H1 (cell line): ENCODE measurements at regions not wholly inside any gene's neighbourhood (a gene's known extent, or its start where the extent isn't known, plus 50 kb on each side); places are given as distances from the start of the nearest gene placed in this dataset.
A peak's percentile ranks its signal among the peaks of the same experiment; 100 is the strongest.

ENCODE experiments used
- CTCF ChIA-PET: fragments of 300-600 bp; sonication (Branson Sonifier 250); formaldehyde crosslinking; loops from one replicate; lab custom pipeline; 2021; ENCODE audit not compliant: partially characterized antibody; lab: Charles Lee
- POLR2A ChIA-PET: fragments of 300-600 bp; sonication (Branson Sonifier 250); formaldehyde crosslinking; loops from one replicate; lab custom pipeline; 2021; ENCODE audit warnings: inconsistent platforms; ENCODE audit not compliant: partially characterized antibody; lab: Charles Lee
- DNase-seq, 2 experiments: peaks; one replicate each; pipeline versions ENCODE4 v3.0.0 to v3.0.0-alpha.2; 2010 to 2022; ENCODE audit warnings: low spot score in 2 of 2, low read depth in 1 of 2, mixed read lengths in 1 of 2
- FAIRE-seq: peaks from 2 replicates; lab custom pipeline; 2011; peaks lifted over from hg19 to GRCh38; lab: Jason Lieb, UNC
- H2AFZ ChIP-seq: 2 replicates; pipeline ENCODE4 v1.8.1; 2012; ENCODE audit warnings: low read length, inconsistent platforms
- H2AK5ac ChIP-seq: 2 replicates; pipeline ENCODE4 v1.6.1; 2013; ENCODE audit warnings: low read depth, low read length
- H2BK120ac ChIP-seq: replicated peaks from 2 replicates; pipeline ENCODE3; 2013; ENCODE audit warnings: low read depth, low read length, inconsistent platforms
- H2BK12ac ChIP-seq: 2 replicates; pipeline ENCODE4 v1.6.1; 2013; ENCODE audit warnings: low read depth, low read length
- H2BK15ac ChIP-seq: 2 replicates; pipeline ENCODE4 v1.6.1; 2013; ENCODE audit warnings: low read length
- H2BK20ac ChIP-seq: 2 replicates; pipeline ENCODE4 v1.6.1; 2013; ENCODE audit warnings: low read length
- H2BK5ac ChIP-seq: 2 replicates; pipeline ENCODE4 v1.6.1; 2013; ENCODE audit warnings: low read depth, low read length
- H3K14ac ChIP-seq: 2 replicates; pipeline ENCODE4 v1.6.1; 2013; ENCODE audit warnings: inconsistent platforms; ENCODE audit not compliant: insufficient read length
- H3K18ac ChIP-seq: 2 replicates; pipeline ENCODE4 v1.6.1; 2013; ENCODE audit warnings: low read length; ENCODE audit errors: extremely low read depth
- H3K23ac ChIP-seq: 2 replicates; pipeline ENCODE4 v1.6.1; 2013; ENCODE audit warnings: inconsistent platforms; ENCODE audit not compliant: insufficient read length
- H3K23me2 ChIP-seq: 2 replicates; pipeline ENCODE4 v1.6.1; 2013; ENCODE audit warnings: low read depth, low read length
- H3K27ac ChIP-seq: 2 replicates; pipeline ENCODE4 v1.6.1; 2011; ENCODE audit warnings: low read depth, low read length, inconsistent platforms
- H3K27me3 ChIP-seq, 4 experiments: replicated peaks in 1 of 4; 1 replicate in 1 of 4; 2 replicates in 3 of 4; pipeline versions ENCODE4 v1.6.1 to v1.8.1; 2011 to 2013; ENCODE audit warnings: low read length in 3 of 4, mild to moderate bottlenecking in 3 of 4, inconsistent platforms in 2 of 4, mixed read lengths in 2 of 4, moderate library complexity in 1 of 4; ENCODE audit not compliant: control insufficient read depth in 3 of 4, insufficient read depth in 3 of 4; ENCODE audit errors: extremely low read depth in 1 of 4
- H3K36me3 ChIP-seq, 4 experiments: 2 replicates each; pipeline versions ENCODE4 v1.6.1 to v1.8.1; 2011 to 2013; ENCODE audit warnings: mild to moderate bottlenecking in 4 of 4, low read length in 3 of 4, moderate library complexity in 2 of 4, control low read depth in 1 of 4, inconsistent platforms in 1 of 4; ENCODE audit not compliant: insufficient read depth in 4 of 4, control insufficient read depth in 2 of 4
- H3K4ac ChIP-seq: replicated peaks from 2 replicates; pipeline ENCODE3; 2013; ENCODE audit warnings: low read length, low read depth, mixed read lengths, inconsistent platforms; ENCODE audit not compliant: insufficient read length
- H3K4me1 ChIP-seq, 4 experiments: replicated peaks in 1 of 4; 1 replicate in 1 of 4; 2 replicates in 3 of 4; pipeline versions ENCODE4 v1.6.1 to v1.8.1; 2011 to 2013; ENCODE audit warnings: low read length in 3 of 4, inconsistent platforms in 2 of 4, mixed read lengths in 1 of 4; ENCODE audit not compliant: insufficient read depth in 4 of 4, control insufficient read depth in 3 of 4
- H3K4me2 ChIP-seq, 2 experiments: 2 replicates each; pipeline versions ENCODE4 v1.6.1 to v1.8.1; 2011 to 2013; ENCODE audit warnings: low read depth in 2 of 2, low read length in 2 of 2, control low read depth in 1 of 2, inconsistent platforms in 1 of 2, mild to moderate bottlenecking in 1 of 2; ENCODE audit not compliant: insufficient read depth in 1 of 2
- H3K4me3 ChIP-seq, 4 experiments: fragments of 200-600, 300-600 bp in 1 of 4; sonication (generic), shearing (Covaris generic), sonication (Bioruptor Twin) in 1 of 4; 2 replicates each; pipeline versions ENCODE4 v1.5.1 to v1.8.1; 2011 to 2016; ENCODE audit warnings: low read length in 4 of 4, low read depth in 3 of 4, control low read depth in 2 of 4, inconsistent platforms in 2 of 4, mild to moderate bottlenecking in 2 of 4, mixed read lengths in 1 of 4, moderate library complexity in 1 of 4; ENCODE audit not compliant: insufficient read depth in 2 of 4; ENCODE audit errors: extremely low read depth in 1 of 4
- H3K56ac ChIP-seq: replicated peaks from 2 replicates; pipeline ENCODE3; 2013; ENCODE audit warnings: low read depth, mild to moderate bottlenecking, mixed read lengths, low read length, inconsistent platforms; ENCODE audit not compliant: insufficient read length
- H3K79me1 ChIP-seq: 2 replicates; pipeline ENCODE4 v1.6.1; 2013; ENCODE audit warnings: low read depth, low read length, control low read depth
- H3K79me2 ChIP-seq, 2 experiments: 2 replicates each; pipeline versions ENCODE4 v1.6.1 to v1.8.1; 2012 to 2013; ENCODE audit warnings: low read length in 2 of 2, mild to moderate bottlenecking in 2 of 2, inconsistent platforms in 1 of 2; ENCODE audit not compliant: insufficient read depth in 2 of 2, control insufficient read depth in 1 of 2
- H3K9ac ChIP-seq, 4 experiments: replicated peaks in 1 of 4; 1 replicate in 1 of 4; 2 replicates in 3 of 4; pipeline versions ENCODE4 v1.6.1 to v1.8.1; 2011 to 2013; ENCODE audit warnings: low read depth in 3 of 4, low read length in 3 of 4, control low read depth in 2 of 4, mild to moderate bottlenecking in 2 of 4, moderate library complexity in 2 of 4, inconsistent platforms in 1 of 4; ENCODE audit errors: extremely low read depth in 1 of 4
- H3K9me3 ChIP-seq, 2 experiments: 2 replicates each; pipeline versions ENCODE4 v1.6.1 to v1.8.1; 2012 to 2013; ENCODE audit warnings: mild to moderate bottlenecking in 2 of 2, moderate library complexity in 2 of 2, control low read depth in 1 of 2, inconsistent platforms in 1 of 2, low read depth in 1 of 2, low read length in 1 of 2, mixed read lengths in 1 of 2; ENCODE audit not compliant: insufficient read depth in 2 of 2
- H4K20me1 ChIP-seq, 2 experiments: replicated peaks in 1 of 2; 2 replicates each; pipeline versions ENCODE3 to v1.8.1; 2011 to 2013; ENCODE audit warnings: inconsistent platforms in 2 of 2, low read length in 2 of 2, mild to moderate bottlenecking in 1 of 2; ENCODE audit not compliant: insufficient read depth in 2 of 2, control insufficient read depth in 1 of 2
- H4K5ac ChIP-seq: 2 replicates; pipeline ENCODE4 v1.6.1; 2013; ENCODE audit warnings: low read length, low read depth, mixed read lengths, inconsistent platforms; ENCODE audit not compliant: insufficient read length
- H4K8ac ChIP-seq: 2 replicates; pipeline ENCODE4 v1.8.0; 2013; ENCODE audit warnings: mild to moderate bottlenecking, moderate library complexity, low read length, inconsistent platforms; ENCODE audit not compliant: insufficient read depth; ENCODE audit errors: extremely low read depth
- H4K91ac ChIP-seq: replicated peaks from 2 replicates; pipeline ENCODE3; 2013; ENCODE audit warnings: low read length, mixed read lengths, inconsistent platforms; ENCODE audit not compliant: insufficient read length
- CHD1 ChIP-seq: IDR thresholded peaks from 2 replicates; pipeline ENCODE4 v1.6.1; 2012; ENCODE audit warnings: low read depth, low read length, improper control_type of control experiment
- CREB1 ChIP-seq: IDR thresholded peaks from 2 replicates; pipeline ENCODE4 v1.6.1; 2012; ENCODE audit warnings: inconsistent platforms
- EZH2 ChIP-seq: fragments of 200-600 bp; sonication (generic); IDR thresholded peaks from 2 replicates; pipeline ENCODE4 v1.7.1; 2012; ENCODE audit warnings: low read depth, mild to moderate bottlenecking, moderate library complexity, low read length, inconsistent platforms; ENCODE audit not compliant: severe bottlenecking
- RBBP5 ChIP-seq: IDR thresholded peaks from 2 replicates; pipeline ENCODE4 v1.7.1; 2012; ENCODE audit warnings: low read depth, mild to moderate bottlenecking, inconsistent platforms, low read length, moderate library complexity, borderline replicate concordance
- SAP30 ChIP-seq: fragments of 300-600 bp; sonication (generic); IDR thresholded peaks from 2 replicates; pipeline ENCODE4 v1.7.1; 2012; ENCODE audit warnings: low read length, moderate library complexity, mild to moderate bottlenecking, inconsistent platforms; ENCODE audit not compliant: insufficient read depth, insufficient replicate concordance
- SIN3A ChIP-seq, 2 experiments: IDR thresholded peaks in 1 of 2; conservative IDR thresholded peaks in 1 of 2; 2 replicates each; pipeline ENCODE4 v1.6.1; 2011 to 2012; ENCODE audit warnings: low read length in 2 of 2, improper control_type of control experiment in 1 of 2, low read depth in 1 of 2, mild to moderate bottlenecking in 1 of 2
- SIX5 ChIP-seq: IDR thresholded peaks from 2 replicates; pipeline ENCODE4 v1.6.1; 2011; ENCODE audit warnings: mild to moderate bottlenecking, low read depth, low read length
- SP2 ChIP-seq: IDR thresholded peaks from 2 replicates; pipeline ENCODE4 v1.6.1; 2012; ENCODE audit warnings: mild to moderate bottlenecking, low read length, inconsistent platforms
- SRF ChIP-seq: IDR thresholded peaks from 2 replicates; pipeline ENCODE4 v1.6.1; 2011; ENCODE audit warnings: mild to moderate bottlenecking, low read depth, low read length, moderate library complexity
- SUZ12 ChIP-seq: fragments of 200-600 bp; sonication (generic); IDR thresholded peaks from 2 replicates; pipeline ENCODE4 v1.6.1; 2012; ENCODE audit warnings: mild to moderate bottlenecking, inconsistent platforms, low read length, moderate library complexity, mixed read lengths
- WGBS, 2 experiments: shearing (Covaris generic) in 1 of 2; methylation state at CpG; one replicate each; pipeline versions ENCODE4 v1.1.6 to v1.1.7; 2013 to 2015; ENCODE audit warnings: low lambda C conversion rate in 2 of 2, mixed read lengths in 2 of 2, inconsistent platforms in 1 of 2, low coverage in 1 of 2, missing lambda C conversion rate in 1 of 2; ENCODE audit not compliant: insufficient replicate concordance in 2 of 2, insufficient coverage in 1 of 2, insufficient read length in 1 of 2; ENCODE audit errors: extremely low coverage in 1 of 2, missing lambda C conversion rate in 1 of 2; 5-methylcytosine and 5-hydroxymethylcytosine counted together
- TF ChIP-seq, protein P1 (sequence below): IDR thresholded peaks from 2 replicates; pipeline ENCODE4 v1.6.1; 2011; ENCODE audit warnings: low read length, improper control_type of control experiment

DNA sequence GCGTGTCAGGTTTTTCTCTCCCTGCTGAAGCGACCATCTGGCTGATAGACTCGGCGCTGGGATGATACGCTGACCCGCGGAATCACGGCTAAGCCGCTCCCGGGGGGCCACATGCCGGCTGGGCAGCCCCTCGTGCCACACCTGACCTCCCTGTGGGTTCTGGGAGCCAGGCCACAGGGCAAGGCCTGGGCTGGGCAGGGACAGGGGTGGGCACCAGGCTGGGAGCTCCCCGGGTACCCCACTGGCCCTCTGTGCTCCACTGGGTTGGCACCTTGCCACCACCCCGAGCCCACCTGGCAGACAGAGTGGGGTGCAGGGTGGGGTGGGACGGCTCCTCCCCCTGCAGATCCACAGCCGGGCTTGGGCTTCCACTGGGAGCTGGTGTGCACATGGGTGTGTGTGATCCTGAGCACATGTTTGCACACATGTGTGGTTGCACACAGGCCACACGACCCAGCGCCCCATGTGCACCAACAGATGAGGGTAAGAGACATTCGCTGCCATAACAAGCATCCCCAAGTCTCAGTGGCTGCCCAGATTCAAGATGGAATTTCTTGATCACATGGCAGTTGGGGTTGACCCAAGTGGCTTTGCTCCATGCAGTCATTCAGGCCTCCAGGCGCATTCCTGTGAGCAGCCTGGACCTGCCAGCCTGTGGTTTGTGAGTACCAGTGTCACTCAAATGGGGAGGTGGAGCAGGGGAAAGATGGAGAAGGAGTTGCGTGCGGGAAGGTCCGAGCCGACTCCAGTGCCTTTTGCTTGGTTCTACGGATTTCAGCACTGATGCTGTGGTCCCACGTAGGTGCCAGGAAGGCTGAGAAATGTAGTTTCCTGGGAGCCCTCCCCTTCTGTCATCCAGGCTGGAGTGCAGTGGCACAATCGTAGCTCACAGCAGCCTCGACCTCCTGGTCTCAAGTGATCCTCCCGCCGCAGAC, 79.7 kb downstream of the UNCX start:
- FAIRE-seq: no peak
- H3K9ac ChIP-seq: no peak overlapping the region
- H3K36me3 ChIP-seq: no peaks in the 10 kb centered on the region
- no peak overlapping the region for H2BK120ac ChIP-seq
- H2BK15ac ChIP-seq: no peak overlapping the region
- no peak overlapping the region for H3K4me2 ChIP-seq
- H3K56ac ChIP-seq: no peak overlapping the region
- H2BK5ac ChIP-seq: no peak overlapping the region
- no peak overlapping the region for H2AK5ac ChIP-seq
- POLR2A ChIA-PET: no interaction called here
- no peak for DNase-seq
- H3K79me1 ChIP-seq: no peaks in the 10 kb centered on the region
- no peak overlapping the region for H3K23ac ChIP-seq
- peak overlapping the region; percentile 65 for H4K91ac ChIP-seq
- H3K27me3 ChIP-seq: no peaks in the 10 kb centered on the region
- H3K4me3 ChIP-seq: no peak overlapping the region
- H4K20me1 ChIP-seq: peaks cover 0 to 5% of the 10 kb centered on the region in 2 experiments
- no peak overlapping the region for H2BK20ac ChIP-seq
- H3K9me3 ChIP-seq: no peaks in the 10 kb centered on the region
- H3K18ac ChIP-seq: no peak overlapping the region
- WGBS, 2 experiments: 89% methylated on average over 29 of the region's 30 CpGs; no CpG with 5 or more reads in 1 of the 2 experiments
- H2AFZ ChIP-seq: no peak overlapping the region
- H2BK12ac ChIP-seq: no peak overlapping the region
- H3K23me2 ChIP-seq: peaks cover 8% of the 10 kb centered on the region; the same call in 1 of the 2 replicates
- no peak overlapping the region for H3K27ac ChIP-seq
- H3K14ac ChIP-seq: no peak overlapping the region
- CTCF ChIA-PET: interaction anchor here (1.0 to 1.4 kb wide), 2 partner anchors 15 to 100 kb away, joined by 3 read pairs; no protein-coding TSS in a partner anchor
- no peak overlapping the region for H4K5ac ChIP-seq
- H3K4ac ChIP-seq: no peak overlapping the region
- H3K79me2 ChIP-seq: no peaks in the 10 kb centered on the region
- no peak overlapping the region; the same call in 1 of the 2 replicates for H4K8ac ChIP-seq
- no peaks in the 10 kb centered on the region; a peak in 2 of 7 replicates for H3K4me1 ChIP-seq
- TF ChIP-seq SIN3A (conservative IDR thresholded peaks at IDR 0.05 in 1 of 2, IDR thresholded peaks at IDR 0.05 in 1 of 2; ENCODE audit: low read depth in 1 of 2, low read length in 2 of 2) (no peak), CREB1 (no peak), SAP30 (no peak), EZH2 (no peak), CHD1 (no peak), SP2 (no peak), SRF (no peak), SUZ12 (no peak), RBBP5 (no peak), SIX5 (no peak)
- TF ChIP-seq, protein P1, sequence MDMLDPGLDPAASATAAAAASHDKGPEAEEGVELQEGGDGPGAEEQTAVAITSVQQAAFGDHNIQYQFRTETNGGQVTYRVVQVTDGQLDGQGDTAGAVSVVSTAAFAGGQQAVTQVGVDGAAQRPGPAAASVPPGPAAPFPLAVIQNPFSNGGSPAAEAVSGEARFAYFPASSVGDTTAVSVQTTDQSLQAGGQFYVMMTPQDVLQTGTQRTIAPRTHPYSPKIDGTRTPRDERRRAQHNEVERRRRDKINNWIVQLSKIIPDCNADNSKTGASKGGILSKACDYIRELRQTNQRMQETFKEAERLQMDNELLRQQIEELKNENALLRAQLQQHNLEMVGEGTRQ: no peak
